NCI-H1694 (cell line): ENCODE measurements at regions not wholly inside any gene's neighbourhood (a gene's known extent, or its start where the extent isn't known, plus 50 kb on each side); places are given as distances from the start of the nearest gene placed in this dataset.
"Not testable (repeated sequence)": the region's sequence is repeated elsewhere in the genome, so short reads cannot be mapped to it uniquely, and the experiment has no call there.

Experiments
- DNase-seq: peaks from one replicate; lab custom pipeline; 2025; lab: John Stamatoyannopoulos, UW

DNA sequence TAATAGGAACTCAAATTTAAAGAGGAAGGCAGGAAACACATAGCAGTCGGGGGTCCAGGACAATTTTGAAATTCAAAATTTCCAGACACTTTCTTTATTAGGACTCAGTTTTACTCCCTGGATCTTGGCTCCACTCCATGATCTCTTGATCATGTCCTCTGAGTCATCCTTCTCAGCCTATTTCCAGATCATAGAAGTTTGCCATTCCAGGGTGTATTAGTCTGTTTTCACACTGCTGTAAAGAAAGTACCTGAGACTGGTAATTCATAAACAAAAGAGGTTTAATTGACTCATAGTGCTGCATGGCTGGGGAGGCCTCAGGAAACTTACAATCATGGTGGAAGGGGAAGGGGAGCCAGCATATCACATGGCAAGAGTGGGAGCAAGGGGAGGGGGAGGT lies 564.7 kb upstream of the ACTRT1 start:
- DNase-seq: no peak

DNA sequence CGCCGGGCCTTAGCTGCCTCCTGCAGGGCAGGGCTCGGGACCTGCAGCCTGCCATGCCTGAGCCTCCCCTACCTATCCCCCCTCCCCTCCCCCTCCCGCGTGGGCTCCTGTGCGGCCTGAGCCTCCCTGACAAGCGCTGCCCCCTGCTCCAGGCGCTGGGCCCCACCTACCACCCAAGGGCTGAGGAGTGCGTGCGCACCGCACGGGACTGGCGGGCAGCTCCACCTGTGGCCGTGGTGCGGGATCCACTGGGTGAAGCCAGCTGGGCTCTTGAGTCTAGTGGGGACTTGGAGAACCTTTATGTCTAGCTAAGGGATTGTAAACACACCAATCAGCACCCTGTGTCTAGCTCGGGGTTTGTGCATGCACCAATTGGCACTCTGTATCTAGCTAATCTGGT lies 554.6 kb upstream of the ACTRT1 start:
- DNase-seq: not testable (repeated sequence)

DNA sequence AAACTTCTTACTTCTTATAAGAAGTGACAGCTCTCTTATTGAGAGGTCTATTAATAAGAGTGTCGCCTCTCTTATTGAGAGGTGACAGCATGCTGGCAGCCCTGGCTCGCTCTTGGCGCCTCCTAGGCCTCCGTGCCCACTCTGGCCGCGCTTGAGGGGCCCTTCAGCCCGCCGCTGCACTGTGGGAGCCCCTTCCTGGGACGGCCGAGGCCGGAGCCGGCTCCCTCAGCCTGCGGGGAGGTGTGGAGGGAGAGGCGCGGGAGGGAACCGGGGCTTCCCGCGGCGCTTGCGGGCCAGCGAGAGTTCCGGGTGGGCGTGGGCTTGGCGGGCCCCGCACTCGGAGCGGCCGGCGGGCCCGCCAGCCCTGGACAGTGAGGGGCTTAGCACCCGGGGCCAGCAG lies 554.2 kb upstream of the ACTRT1 start:
- not testable (repeated sequence) for DNase-seq

DNA sequence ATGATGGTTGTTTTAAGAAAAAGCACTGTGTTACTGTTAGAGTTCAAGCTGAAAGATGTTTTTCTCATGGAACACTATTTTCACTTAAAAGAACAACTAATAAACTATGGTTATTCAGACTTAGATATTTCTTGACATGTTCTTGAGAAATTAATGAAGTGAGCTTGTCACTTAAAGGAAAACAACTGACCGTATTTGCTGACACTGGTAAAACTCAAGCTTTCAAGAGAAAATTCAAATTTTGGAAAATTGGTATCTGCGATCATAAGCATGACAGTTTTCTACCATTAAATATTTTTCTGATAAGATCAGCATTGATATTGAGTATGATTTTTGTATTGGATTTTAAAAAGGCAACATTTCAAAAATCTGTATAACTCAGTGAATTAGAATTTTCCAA lies 549.5 kb upstream of the ACTRT1 start:
- no peak for DNase-seq

DNA sequence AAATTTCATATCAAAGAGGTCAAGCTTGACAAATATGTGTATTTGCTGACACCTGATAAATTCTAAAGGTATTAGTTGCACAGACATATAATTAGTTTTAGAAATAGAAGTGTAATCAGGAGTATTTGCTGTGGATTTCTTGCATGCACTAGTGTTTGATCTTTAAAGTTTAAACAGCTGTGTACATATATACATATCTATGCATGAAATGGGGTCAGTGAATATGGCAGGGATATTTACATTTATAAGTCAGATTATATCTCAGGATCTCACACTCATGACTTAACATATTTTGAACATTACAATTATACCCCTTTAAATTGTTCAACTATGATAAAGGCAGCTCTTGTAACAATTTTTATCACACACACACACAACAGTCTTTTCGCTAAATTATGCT lies 547.4 kb upstream of the ACTRT1 start:
- DNase-seq: no peak

DNA sequence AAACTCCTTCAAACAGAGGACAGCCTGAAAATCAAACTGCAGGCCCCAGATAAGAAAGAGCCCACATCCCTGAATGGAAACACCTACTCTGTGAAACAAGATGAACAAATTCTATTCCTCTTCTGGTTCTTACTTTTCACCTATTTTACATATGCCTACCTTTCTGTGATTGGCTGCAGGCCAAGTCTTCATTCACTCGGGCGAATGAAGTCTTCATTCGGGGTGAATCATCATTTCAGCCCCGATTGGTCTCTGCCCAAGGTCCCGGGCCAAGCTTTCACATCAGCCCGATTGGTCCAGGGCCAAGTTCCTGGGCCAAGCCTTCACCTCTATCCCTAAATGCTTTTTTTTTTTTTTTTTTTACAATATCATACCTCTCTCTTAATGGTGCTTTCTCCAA lies 529.8 kb upstream of the ACTRT1 start:
- no peak for DNase-seq

DNA sequence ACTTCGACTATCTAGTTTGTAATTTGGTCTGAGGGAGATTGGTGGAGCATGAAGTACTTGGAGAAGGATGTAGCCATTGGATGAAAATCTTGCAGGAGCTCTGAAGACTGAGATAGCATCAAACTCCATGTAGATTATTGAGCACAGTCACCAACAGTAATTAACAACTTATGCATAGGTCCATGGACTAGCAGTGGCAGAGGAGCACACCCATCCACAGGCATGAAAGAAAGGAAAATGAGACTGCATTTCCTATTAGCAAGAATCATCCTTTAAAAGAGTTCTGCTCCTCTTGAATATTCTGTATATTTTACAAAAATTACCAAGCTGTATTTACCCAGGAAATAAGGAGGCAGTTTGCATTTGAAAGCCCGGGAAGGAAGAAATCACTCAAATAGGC lies 529.4 kb upstream of the ACTRT1 start:
- no peak for DNase-seq

DNA sequence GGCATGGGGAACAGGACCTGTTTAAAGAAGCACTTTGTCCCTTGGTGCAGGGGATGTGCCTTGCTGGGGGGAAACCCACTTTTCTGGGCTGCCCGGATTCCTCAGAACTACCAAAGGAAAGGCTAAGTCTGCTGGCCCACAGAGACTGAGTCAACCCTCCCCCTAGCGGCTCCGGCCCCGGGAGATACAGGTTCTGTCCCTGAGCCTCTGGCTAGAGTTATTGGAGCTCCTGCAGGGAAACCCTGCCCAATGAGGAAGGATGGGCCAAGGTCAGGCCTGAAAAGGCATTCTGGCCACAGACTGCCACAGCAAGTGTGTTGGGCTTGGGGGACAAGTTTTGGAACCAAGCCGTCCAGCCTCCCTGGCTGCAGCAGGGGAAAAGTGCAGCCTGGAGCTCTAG lies 490.9 kb upstream of the ACTRT1 start:
- DNase-seq: no peak

DNA sequence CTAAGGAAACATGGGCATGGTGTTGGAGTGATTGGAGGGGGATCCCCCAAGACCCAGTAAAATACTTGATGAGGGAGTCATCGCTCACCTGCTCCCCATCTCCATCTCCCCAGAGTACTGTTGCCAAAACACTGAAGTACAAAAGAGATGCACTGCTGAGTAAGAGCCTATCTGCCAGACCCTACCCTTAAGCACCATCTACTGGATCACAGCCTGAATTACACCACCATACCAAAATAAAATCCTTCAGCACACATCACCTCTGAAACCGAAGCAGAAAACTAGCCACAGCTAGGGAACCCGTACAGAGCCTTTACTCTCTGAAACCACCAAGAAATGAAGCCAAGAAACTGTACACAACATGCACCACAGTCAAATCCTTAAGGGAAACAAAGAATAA lies 466.3 kb upstream of the ACTRT1 start:
- DNase-seq: no peak

DNA sequence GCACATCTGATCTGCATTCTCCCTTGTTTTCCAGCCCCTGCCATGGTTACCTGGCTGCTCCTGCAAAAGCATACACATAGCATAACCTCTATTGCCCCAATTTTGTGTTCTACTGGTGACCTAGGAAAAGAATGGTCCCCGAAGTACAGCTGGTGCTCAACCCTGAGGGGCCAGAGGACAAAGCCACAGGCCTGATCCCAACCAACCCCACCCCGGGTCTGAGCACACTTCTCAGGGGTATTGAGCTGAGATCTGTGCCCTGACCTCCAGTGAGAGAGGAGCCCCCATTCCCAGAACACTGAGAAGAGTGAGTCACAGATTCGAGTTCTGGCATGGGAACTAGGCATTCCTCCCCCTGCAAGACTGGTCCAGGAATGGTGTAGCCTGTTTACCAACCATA lies 465.5 kb upstream of the ACTRT1 start:
- DNase-seq: no peak

DNA sequence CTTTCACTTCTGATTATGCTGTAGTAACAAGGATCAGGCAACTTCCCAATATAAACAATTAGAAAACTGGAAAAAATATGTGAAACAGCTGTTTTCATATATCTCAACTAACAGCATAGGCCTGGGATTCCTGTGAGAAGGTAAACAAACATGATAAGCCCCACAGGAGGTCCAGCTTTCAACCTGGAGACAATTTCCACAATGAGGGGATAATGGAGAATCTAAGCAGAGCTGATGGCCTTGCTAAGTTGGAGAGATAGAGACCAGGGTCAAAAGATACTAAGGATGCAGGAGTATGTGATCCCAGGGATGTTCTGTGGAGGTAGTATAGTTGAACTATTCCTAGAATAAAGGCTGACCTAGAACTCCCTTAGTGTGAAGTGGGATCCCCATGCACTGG lies 452.3 kb upstream of the ACTRT1 start:
- DNase-seq: no peak

DNA sequence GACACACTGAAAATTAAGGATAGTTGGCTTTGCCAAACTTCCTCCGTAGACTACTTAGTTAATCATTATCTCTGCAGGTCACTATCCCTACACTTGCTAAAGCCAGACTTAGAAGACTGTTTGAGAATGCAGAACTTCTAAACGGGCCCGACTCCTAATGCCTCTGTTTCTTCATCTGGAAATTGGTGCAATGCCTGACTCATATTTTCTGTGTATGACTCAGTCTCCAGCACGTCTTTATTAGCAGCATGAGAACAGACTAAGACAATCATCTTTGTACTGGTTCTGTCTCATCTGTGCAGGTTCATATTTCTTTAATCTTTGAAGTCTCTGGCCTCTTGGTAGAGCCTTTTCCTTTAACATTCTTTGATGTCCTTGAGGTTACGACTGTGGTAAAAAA lies 411.9 kb upstream of the ACTRT1 start:
- no peak for DNase-seq

DNA sequence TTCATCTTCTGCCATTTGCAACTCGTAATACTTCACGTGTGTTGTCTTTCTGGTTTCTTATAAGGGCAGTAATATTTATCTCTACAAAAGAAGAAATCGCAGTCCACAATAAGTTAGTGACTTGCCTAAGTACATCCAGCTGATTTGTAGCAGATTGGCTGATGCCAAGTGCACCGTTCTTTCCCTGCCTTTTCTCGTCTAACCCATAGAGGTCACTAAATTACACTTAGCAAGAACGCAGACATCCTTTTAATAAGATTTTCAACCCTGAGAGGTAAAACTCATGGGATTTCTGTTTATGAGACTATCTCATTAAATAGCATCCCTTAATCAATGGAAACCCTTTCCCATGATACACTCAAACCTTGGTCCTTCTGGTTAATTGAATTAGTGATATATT lies 408.6 kb upstream of the ACTRT1 start:
- no peak for DNase-seq

DNA sequence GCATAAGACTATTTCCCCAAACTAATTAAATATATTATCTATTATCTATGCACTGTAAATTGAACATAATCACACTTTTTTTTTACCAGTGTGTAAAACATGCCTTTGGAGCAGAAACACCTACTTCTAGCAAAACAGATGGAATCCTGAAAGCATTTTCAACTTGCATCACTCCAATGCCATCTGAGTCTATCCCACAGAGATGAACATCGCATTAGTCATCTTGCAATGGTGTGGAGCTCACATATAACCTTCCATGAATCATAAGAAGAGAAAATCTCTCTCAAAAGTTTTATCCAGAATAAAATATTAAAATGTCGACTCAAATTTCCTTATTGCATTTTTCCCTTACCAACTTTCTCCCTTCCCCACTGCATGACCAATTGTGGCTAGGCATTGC lies 406.7 kb upstream of the ACTRT1 start:
- no peak for DNase-seq

DNA sequence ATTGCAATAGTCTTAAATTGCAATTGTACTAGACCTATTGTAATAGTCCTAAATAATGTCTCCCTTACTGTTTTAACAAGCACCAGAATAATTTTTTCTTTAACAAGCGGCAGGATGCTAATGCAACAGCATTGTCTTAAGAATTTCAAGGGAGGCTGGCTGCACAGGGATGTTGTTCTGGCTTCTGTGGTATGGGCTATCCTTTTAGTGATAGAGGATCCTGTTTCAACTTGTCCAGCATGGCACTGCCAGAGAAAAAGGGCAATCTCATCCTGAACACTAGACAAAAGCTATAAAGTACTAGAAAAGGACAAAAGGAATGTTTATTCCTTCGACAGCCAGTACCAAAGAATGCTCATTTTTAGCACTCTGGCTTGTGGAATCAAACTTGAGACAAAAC lies 405.5 kb upstream of the ACTRT1 start:
- no peak for DNase-seq

DNA sequence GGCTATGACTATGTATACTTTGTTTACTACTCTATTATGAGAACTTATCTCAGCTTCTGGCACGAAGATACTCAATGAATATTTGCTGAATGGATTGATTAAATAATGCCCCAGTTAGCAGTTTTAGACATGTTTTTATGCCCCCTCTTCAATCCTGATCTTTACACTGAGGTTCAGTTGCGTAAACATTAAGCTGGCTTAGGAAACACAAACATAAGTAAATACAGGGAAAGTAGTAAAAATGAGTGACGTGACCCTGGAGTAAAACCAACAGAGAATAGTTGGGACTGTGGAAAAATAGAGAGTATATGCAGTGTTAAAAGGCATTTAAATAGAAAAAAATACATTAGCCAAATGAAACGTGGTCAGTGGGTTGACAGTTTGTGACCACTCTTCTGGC lies 387.0 kb upstream of the ACTRT1 start:
- DNase-seq: no peak

DNA sequence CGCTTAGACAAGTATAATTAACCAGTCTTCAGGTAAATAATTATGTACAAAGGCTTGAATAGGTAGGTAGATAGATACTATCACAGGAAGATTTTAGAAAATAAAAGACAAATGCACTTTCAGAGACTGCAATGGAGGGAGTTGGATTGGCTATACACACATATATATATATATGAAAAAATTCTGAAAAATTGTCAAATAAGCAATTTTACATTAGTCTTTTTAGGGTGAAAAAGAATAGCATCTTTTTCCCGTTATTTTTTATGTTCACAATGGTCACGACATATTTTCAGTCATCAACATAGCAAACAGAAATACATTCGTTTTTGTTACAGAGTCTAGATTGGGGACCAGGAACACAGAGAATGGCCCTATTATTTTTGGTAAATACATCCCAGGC lies 385.9 kb upstream of the ACTRT1 start:
- DNase-seq: no peak

DNA sequence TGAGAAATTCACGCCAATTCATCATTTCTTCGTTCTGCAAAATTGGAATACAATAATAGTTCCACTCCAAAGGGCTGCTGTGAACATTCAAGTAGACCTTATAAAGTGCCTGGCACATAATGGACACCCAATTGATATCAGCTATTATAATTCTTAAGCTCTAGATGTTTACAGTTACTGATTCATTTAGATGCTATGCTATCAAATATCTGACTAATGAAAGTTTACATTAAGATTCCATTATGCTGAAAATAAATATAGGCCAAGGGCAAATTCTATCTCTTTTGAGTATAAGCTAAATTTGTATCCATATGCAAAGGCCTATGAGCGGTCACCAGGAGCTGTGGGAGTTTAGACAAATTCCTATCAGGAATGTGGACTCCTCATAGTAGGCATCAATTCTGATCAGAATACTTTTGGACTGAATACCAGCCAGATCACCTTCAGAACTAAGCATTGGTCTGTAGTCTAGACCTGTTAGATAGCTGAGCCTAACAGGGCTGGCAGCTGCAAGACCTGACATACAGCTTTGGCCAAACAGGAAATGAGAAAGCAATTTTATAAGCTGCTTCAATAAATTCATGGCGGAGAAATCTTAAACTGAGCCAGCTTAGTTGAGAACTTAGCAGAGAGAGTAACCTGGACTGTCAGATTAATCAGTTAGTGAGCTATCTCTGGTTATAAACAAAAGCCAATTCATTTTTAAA lies 384.3 kb upstream of the ACTRT1 start:
- no peak for DNase-seq

DNA sequence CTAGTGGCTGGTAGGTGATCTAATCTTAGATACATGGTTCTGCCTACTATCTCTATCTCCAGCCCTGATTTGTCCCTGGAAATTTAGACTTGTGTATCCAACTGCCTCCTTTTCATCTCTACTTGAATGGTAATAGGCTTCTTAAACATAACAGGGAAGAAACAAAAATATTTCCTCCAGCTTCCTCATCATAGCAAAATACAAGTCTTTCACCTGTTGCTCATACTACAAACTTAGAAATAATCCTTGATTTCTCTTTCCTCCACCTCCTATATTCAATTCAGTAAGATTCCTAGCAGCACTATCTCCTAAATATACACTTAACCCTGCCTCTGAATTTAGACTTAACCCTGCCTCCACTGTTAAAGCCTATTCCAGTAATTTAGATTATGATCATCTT lies 373.3 kb upstream of the ACTRT1 start:
- no peak for DNase-seq

DNA sequence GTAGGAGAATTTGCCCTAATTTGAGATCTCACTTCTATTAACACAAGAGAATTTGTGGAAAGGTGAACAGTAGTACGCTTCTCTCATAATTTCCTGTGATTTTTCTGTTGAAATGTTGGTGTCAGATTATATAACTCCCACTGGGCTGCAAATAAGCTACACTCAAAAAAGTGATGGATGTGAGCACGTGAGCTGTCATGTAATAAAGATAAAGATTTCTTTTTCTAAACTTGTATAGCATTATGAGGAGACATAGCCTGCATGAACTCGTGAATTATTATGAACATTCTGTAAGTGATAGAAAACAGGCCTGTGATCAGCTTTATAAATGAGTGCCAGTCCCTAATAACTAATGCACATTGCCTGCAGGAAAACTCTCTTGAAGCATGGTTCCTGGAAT lies 356.6 kb upstream of the ACTRT1 start:
- no peak for DNase-seq

DNA sequence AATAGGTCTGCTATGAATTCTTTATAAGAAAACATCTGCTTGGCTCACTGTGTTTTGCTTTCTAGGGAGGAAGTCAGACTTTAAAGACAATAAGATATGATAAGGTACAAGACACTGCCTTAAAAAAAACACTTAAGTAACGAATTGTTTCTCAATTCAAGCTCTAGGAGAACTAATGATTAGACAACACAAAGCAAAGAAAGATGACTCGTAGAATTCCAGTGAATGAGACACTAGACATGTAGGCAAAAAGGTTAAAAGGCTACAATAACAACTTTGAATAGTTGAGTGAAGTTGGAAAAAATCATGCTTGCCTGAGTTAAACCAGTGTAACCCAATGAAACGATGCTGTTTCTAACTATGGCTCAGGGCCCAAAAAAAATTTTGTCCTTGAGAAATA lies 344.4 kb upstream of the ACTRT1 start:
- DNase-seq: no peak

DNA sequence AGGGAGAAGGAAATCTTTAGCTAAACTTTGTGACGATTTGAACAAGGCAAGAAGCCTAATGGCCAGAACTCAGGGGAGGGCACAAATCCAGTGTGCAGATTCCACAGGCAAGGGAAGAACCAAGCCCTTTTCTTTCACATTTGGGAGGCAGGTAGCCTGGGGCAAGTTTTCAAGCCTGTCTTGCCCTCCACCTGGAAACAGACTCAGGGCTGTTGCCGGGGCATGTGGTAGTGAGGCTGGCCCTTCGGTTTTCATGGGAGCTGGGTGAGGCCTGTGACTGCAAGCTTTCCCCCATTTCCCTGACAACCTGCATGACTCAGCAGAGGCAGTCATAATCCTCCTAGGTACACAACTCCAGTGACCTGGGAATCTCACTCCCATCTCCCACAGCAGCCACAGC lies 331.6 kb upstream of the ACTRT1 start:
- not testable (repeated sequence) for DNase-seq

DNA sequence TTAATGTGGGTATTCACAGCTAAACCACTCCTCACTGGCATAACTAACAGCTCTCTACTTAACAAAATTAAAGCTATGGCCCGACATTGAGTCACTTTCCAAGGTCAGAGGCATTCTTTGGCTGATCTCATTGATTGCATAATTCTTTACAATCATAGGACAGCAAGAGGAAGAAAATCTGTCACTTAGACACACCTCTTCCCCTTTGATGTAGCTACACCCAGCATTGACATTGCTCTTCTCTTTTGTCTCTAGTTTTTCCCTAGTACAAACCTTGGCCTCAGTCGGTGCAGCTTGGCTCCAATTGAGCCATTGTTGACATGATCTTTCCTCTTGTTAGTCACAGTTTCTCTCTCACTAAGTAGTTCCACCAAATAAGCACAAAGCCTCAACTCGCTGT lies 313.3 kb upstream of the ACTRT1 start:
- DNase-seq: no peak

DNA sequence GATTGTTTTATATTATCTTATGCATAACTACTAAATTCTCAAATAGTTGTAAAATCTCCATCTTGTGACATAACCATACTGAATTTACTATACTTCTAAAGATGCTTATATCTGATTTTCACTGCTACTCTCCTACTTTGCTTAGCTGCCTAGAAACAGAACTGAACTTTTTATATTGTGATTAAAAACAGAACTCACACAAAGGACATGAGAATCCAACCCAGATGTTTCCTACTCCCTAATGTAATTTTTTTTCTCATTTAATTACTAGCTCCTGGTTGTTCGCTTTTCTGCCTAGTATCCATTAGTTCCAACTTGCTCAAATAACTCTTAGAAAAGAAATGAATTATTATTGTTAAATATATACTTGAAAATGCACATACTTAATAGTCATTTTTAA lies 283.5 kb upstream of the ACTRT1 start:
- DNase-seq: no peak

DNA sequence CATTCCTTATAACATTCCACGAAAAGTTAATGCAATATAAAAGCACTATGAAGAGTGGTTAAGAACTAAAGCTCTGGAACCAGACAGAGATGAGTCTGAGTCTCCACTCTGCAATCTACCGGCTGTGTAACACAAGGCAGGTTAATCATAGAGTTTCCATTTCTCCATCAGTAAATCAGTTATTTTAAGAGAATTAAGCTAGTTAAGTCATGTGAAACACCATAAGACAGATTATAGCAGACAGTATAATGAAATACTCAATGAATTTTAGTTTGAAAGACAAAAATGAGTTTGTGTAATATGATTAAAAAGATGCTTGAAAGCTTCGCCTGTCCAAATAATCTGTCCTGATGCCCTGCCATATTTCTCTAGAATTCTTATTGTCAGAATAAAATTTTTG lies 282.6 kb upstream of the ACTRT1 start:
- DNase-seq: no peak
